Hepatocyte (in vitro differentiated cells): ENCODE measurements at regions not wholly inside any gene's neighbourhood (a gene's known extent, or its start where the extent isn't known, plus 50 kb on each side); places are given as distances from the start of the nearest gene placed in this dataset.

Source experiments
- DNase-seq: peaks from one replicate; pipeline ENCODE4 v3.0.0-alpha.2; 2016; ENCODE audit warnings: low spot score
- H2AFZ ChIP-seq: fragments of 200-600 bp; sonication (generic); 2 replicates; pipeline ENCODE4 v1.6.0; 2016; ENCODE audit warnings: antibody characterized with exemption, mild to moderate bottlenecking
- H3K27ac ChIP-seq: fragments of 200-600 bp; sonication (generic); 2 replicates; pipeline ENCODE4 v1.5.1; 2016; ENCODE audit warnings: mild to moderate bottlenecking
- H3K27me3 ChIP-seq: fragments of 200-600 bp; sonication (generic); 2 replicates; pipeline ENCODE4 v1.6.1; 2016
- H3K36me3 ChIP-seq: fragments of 200-600 bp; sonication (generic); replicated peaks from 2 replicates; pipeline ENCODE4 v1.5.1; 2016; ENCODE audit warnings: low read depth; ENCODE audit not compliant: insufficient read depth
- H3K4me1 ChIP-seq: fragments of 200-600 bp; sonication (generic); 2 replicates; pipeline ENCODE4 v1.5.1; 2016; ENCODE audit warnings: mild to moderate bottlenecking, moderate library complexity; ENCODE audit not compliant: insufficient read depth
- H3K4me2 ChIP-seq: fragments of 200-600 bp; sonication (generic); 2 replicates; pipeline ENCODE4 v1.6.0; 2016
- H3K4me3 ChIP-seq: fragments of 200-600 bp; sonication (generic); 2 replicates; pipeline ENCODE4 v1.5.1; 2016; ENCODE audit warnings: mild to moderate bottlenecking
- H3K79me2 ChIP-seq: fragments of 200-600 bp; sonication (generic); 2 replicates; pipeline ENCODE4 v1.6.0; 2017; ENCODE audit warnings: mild to moderate bottlenecking
- H3K9me2 ChIP-seq: fragments of 200-600 bp; sonication (generic); replicated peaks from 2 replicates; pipeline ENCODE4 v1.6.0; 2017; ENCODE audit warnings: mild to moderate bottlenecking; ENCODE audit not compliant: insufficient read depth
- H3K9me3 ChIP-seq: fragments of 200-600 bp; sonication (generic); 2 replicates; pipeline ENCODE4 v1.5.1; 2016; ENCODE audit warnings: low read depth, mild to moderate bottlenecking
- H4K20me1 ChIP-seq: fragments of 200-600 bp; sonication (generic); 2 replicates; pipeline ENCODE4 v1.6.0; 2016; ENCODE audit warnings: mild to moderate bottlenecking; ENCODE audit not compliant: insufficient read depth, poor library complexity, severe bottlenecking
- CTCF ChIP-seq: fragments of 200-600 bp; sonication (generic); IDR thresholded peaks from 2 replicates; pipeline ENCODE4 v1.5.1; 2016; ENCODE audit warnings: antibody characterized with exemption, mild to moderate bottlenecking; ENCODE audit not compliant: poor library complexity
- EZH2 ChIP-seq: fragments of 200-600 bp; sonication (generic); IDR thresholded peaks from 2 replicates; pipeline ENCODE4 v1.6.1; 2016; ENCODE audit warnings: antibody characterized with exemption, mild to moderate bottlenecking, borderline replicate concordance
- EZH2phosphoT487 ChIP-seq: fragments of 200-600 bp; sonication (generic); IDR thresholded peaks from one replicate; pipeline ENCODE4 v1.6.1; 2018; ENCODE audit warnings: antibody characterized with exemption, mild to moderate bottlenecking, low read depth, moderate library complexity; ENCODE audit not compliant: unreplicated experiment, severe bottlenecking
- WGBS: methylation state at CpG from one replicate; pipeline ENCODE4 v1.1.6; 2016; ENCODE audit warnings: low lambda C conversion rate; ENCODE audit errors: missing lambda C conversion rate; 5-methylcytosine and 5-hydroxymethylcytosine counted together

GRCh38 chrX:66731398-66731797, 92.5 kb upstream of the EDA2R start:
- Histone ChIP-seq H3K4me1 (no peaks in the 10 kb centered on the region), H3K9me3 (no peaks in the 10 kb centered on the region), H4K20me1 (no peaks in the 10 kb centered on the region), H3K27ac (no peak overlapping the region), H3K27me3 (no peaks in the 10 kb centered on the region), H3K9me2 (no peaks in the 10 kb centered on the region), H3K4me3 (no peak overlapping the region), H2AFZ (no peak overlapping the region), H3K4me2 (no peak overlapping the region), H3K79me2 (no peaks in the 10 kb centered on the region), H3K36me3 (no peaks in the 10 kb centered on the region)
- no peak for TF ChIP-seq EZH2
- TF ChIP-seq CTCF = peak; percentile 25
- WGBS = 23% methylated on average over 2 of the region's 2 CpGs
- peak; percentile 14 for DNase-seq

- no peaks in the 10 kb centered on the region for H3K27me3 ChIP-seq
- TF ChIP-seq CTCF (peak; percentile 71), EZH2 (no peak), EZH2phosphoT487 (no peak)
- peak; percentile 72 for DNase-seq
- H3K9me3 ChIP-seq = no peaks in the 10 kb centered on the region
- 37% methylated on average over 21 of the region's 21 CpGs for WGBS
- no peaks in the 10 kb centered on the region for H4K20me1 ChIP-seq
- no peaks in the 10 kb centered on the region for H3K36me3 ChIP-seq
- H3K4me2 ChIP-seq = no peak overlapping the region
- H3K9me2 ChIP-seq = no peaks in the 10 kb centered on the region
- no peak overlapping the region for H3K4me3 ChIP-seq
- H3K4me1 ChIP-seq = no peaks in the 10 kb centered on the region
- H2AFZ ChIP-seq = peak overlapping the region; percentile 34
- H3K79me2 ChIP-seq = no peaks in the 10 kb centered on the region
- H3K27ac ChIP-seq = peak overlapping the region; percentile 61
These were observed 90.0 kb upstream of the EDA2R start for GRCh38 chrX:66728818-66729271.

GRCh38 chrX:66717926-66718325, 79.0 kb upstream of the EDA2R start:
- Histone ChIP-seq H3K36me3 (no peaks in the 10 kb centered on the region), H3K79me2 (no peaks in the 10 kb centered on the region), H3K27ac (no peak overlapping the region), H3K4me3 (no peak overlapping the region), H2AFZ (no peak overlapping the region), H3K9me3 (no peaks in the 10 kb centered on the region), H4K20me1 (no peaks in the 10 kb centered on the region), H3K4me1 (no peaks in the 10 kb centered on the region), H3K9me2 (no peaks in the 10 kb centered on the region), H3K4me2 (no peak overlapping the region), H3K27me3 (no peaks in the 10 kb centered on the region)
- TF ChIP-seq EZH2phosphoT487 = no peak
- no peak for TF ChIP-seq EZH2
- TF ChIP-seq CTCF = no peak
- no peak for DNase-seq
- WGBS = 73% methylated on average over 3 of the region's 3 CpGs
